GM23338 (cell line): ENCODE measurements at regions not wholly inside any gene's neighbourhood (a gene's known extent, or its start where the extent isn't known, plus 50 kb on each side); places are given as distances from the start of the nearest gene placed in this dataset.

ENCODE experiments used
- ATAC-seq: fragments of 200-7000 bp; cut with Tn5 transposase; 3 replicates; pipeline ENCODE4 v1.9.1; 2020
- DNase-seq: peaks from one replicate; pipeline ENCODE4 v3.0.0-alpha.2; 2015; ENCODE audit warnings: low spot score
- H2AFZ ChIP-seq: fragments of 200-600 bp; sonication (generic); 2 replicates; pipeline ENCODE4 v1.8.0; 2016; ENCODE audit warnings: antibody characterized with exemption, mild to moderate bottlenecking, moderate library complexity
- H3F3A ChIP-seq: fragments of 200-600 bp; sonication (generic); replicated peaks from 2 replicates; pipeline ENCODE4 v1.8.0; 2017; ENCODE audit warnings: antibody characterized with exemption, mixed run types, low read depth
- H3K27ac ChIP-seq: fragments of 200-600 bp; sonication (generic); 2 replicates; pipeline ENCODE4 v1.6.1; 2016; ENCODE audit warnings: low read depth
- H3K27me3 ChIP-seq: fragments of 200-600 bp; sonication (generic); 2 replicates; pipeline ENCODE4 v1.8.0; 2016; ENCODE audit warnings: mild to moderate bottlenecking, mixed run types, moderate library complexity; ENCODE audit not compliant: insufficient read depth
- H3K36me3 ChIP-seq: fragments of 200-600 bp; sonication (generic); 2 replicates; pipeline ENCODE4 v1.8.0; 2016; ENCODE audit warnings: mild to moderate bottlenecking; ENCODE audit not compliant: insufficient read depth
- H3K4me1 ChIP-seq: fragments of 200-600 bp; sonication (generic); 2 replicates; pipeline ENCODE4 v1.8.0; 2016; ENCODE audit warnings: mild to moderate bottlenecking, moderate library complexity; ENCODE audit not compliant: insufficient read depth
- H3K4me2 ChIP-seq: fragments of 200-600 bp; sonication (generic); 2 replicates; pipeline ENCODE4 v1.7.1; 2017; ENCODE audit warnings: mixed run types
- H3K4me3 ChIP-seq: fragments of 200-600 bp; sonication (generic); 2 replicates; pipeline ENCODE4 v1.6.1; 2016; ENCODE audit warnings: mixed run types
- H3K79me2 ChIP-seq: fragments of 200-600 bp; sonication (generic); replicated peaks from 2 replicates; pipeline ENCODE4 v1.8.0; 2017; ENCODE audit warnings: mild to moderate bottlenecking; ENCODE audit not compliant: insufficient read depth
- H3K9me2 ChIP-seq: fragments of 200-600 bp; sonication (generic); 2 replicates; pipeline ENCODE4 v1.8.0; 2017; ENCODE audit not compliant: insufficient read depth
- H4K20me1 ChIP-seq: fragments of 200-600 bp; sonication (generic); replicated peaks from 2 replicates; pipeline ENCODE4 v1.8.0; 2017; ENCODE audit warnings: mild to moderate bottlenecking; ENCODE audit not compliant: insufficient read depth
- H3K27ac Mint-ChIP-seq: 2 replicates; pipeline ENCODE4 v1.8.0; 2020; ENCODE audit warnings: inconsistent platforms, mild to moderate bottlenecking, moderate library complexity, mixed read lengths
- H3K27me3 Mint-ChIP-seq: 3 replicates; pipeline ENCODE4 v1.8.0; 2022; ENCODE audit warnings: low read depth, mild to moderate bottlenecking, moderate library complexity, mixed read lengths, inconsistent platforms; ENCODE audit not compliant: insufficient read depth, poor library complexity
- H3K36me3 Mint-ChIP-seq: 3 replicates; pipeline ENCODE4 v1.8.0; 2021; ENCODE audit warnings: low read depth, mild to moderate bottlenecking, inconsistent platforms, moderate library complexity, mixed read lengths
- H3K4me1 Mint-ChIP-seq: 3 replicates; pipeline ENCODE4 v1.8.0; 2020; ENCODE audit warnings: mild to moderate bottlenecking, inconsistent platforms, mixed read lengths
- H3K4me3 Mint-ChIP-seq: 3 replicates; pipeline ENCODE4 v1.8.0; 2021; ENCODE audit warnings: moderate library complexity, mild to moderate bottlenecking, inconsistent platforms, mixed read lengths
- H3K9me3 Mint-ChIP-seq: 3 replicates; pipeline ENCODE4 v1.8.0; 2020; ENCODE audit warnings: moderate library complexity, mild to moderate bottlenecking, inconsistent platforms, mixed read lengths
- CREB1 ChIP-seq: fragments of 250-450 bp; sonication (Bioruptor Pico); IDR thresholded peaks from 2 replicates; pipeline ENCODE4 v1.5.0; 2020; ENCODE audit warnings: low read depth, mild to moderate bottlenecking, moderate library complexity
- EZH2 ChIP-seq: fragments of 200-600 bp; sonication (generic); IDR thresholded peaks from one replicate; pipeline ENCODE4 v1.8.0; 2017; ENCODE audit warnings: antibody characterized with exemption, mild to moderate bottlenecking, low read depth; ENCODE audit not compliant: unreplicated experiment
- EZH2phosphoT487 ChIP-seq: fragments of 200-600 bp; sonication (generic); IDR thresholded peaks from one replicate; pipeline ENCODE4 v1.8.1; 2018; ENCODE audit warnings: antibody characterized with exemption; ENCODE audit not compliant: unreplicated experiment
- JUNB ChIP-seq: IDR thresholded peaks from one replicate; pipeline ENCODE4 v1.6.1; 2016; ENCODE audit warnings: antibody characterized with exemption; ENCODE audit not compliant: unreplicated experiment
- ZNF331 ChIP-seq: fragments of 250-450 bp; sonication (Bioruptor Pico); IDR thresholded peaks from 2 replicates; pipeline ENCODE4 v1.5.0; 2020; ENCODE audit warnings: low read depth, mild to moderate bottlenecking, moderate library complexity
- TF ChIP-seq, protein P1 (sequence below): IDR thresholded peaks from one replicate; pipeline ENCODE4 v1.6.1; 2018; ENCODE audit warnings: antibody characterized with exemption; ENCODE audit not compliant: unreplicated experiment
- TF ChIP-seq, protein P2 (sequence below): fragments of 250-450 bp; sonication (Bioruptor Pico); IDR thresholded peaks from 2 replicates; pipeline ENCODE4 v1.5.0; 2020; ENCODE audit warnings: mild to moderate bottlenecking, moderate library complexity

DNA sequence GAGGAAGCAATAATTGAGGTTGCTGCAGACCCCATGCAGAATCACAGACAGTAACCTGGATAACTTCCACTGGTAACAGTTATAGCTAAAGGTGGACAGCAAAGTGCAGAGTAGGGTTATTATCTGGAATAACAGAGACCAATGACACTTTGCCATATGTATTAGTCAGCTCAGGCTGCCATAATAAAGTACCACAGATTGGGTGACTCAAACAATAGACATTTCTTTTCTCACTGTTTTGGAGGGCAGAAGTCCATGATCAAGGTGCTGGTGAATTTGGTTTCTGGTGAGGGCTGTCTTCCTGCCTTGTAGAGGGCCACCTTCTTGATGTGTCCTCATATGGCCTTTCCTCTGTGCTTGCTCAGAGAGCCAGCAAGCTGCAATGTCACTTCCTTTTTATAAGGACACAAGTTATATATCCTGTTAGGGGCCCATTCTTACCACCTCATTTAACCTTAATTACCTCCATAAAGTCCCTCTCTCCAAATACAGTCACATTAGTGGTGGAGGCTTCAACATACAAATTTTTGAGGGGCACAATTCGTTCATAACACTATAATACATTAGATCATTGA, 191.0 kb upstream of the LRP1B start:
- H3F3A ChIP-seq, result no peaks in the 10 kb centered on the region
- no peaks in the 10 kb centered on the region for H4K20me1 ChIP-seq
- DNase-seq, result no peak
- H3K4me2 ChIP-seq, result no peak overlapping the region
- TF ChIP-seq, protein P1, sequence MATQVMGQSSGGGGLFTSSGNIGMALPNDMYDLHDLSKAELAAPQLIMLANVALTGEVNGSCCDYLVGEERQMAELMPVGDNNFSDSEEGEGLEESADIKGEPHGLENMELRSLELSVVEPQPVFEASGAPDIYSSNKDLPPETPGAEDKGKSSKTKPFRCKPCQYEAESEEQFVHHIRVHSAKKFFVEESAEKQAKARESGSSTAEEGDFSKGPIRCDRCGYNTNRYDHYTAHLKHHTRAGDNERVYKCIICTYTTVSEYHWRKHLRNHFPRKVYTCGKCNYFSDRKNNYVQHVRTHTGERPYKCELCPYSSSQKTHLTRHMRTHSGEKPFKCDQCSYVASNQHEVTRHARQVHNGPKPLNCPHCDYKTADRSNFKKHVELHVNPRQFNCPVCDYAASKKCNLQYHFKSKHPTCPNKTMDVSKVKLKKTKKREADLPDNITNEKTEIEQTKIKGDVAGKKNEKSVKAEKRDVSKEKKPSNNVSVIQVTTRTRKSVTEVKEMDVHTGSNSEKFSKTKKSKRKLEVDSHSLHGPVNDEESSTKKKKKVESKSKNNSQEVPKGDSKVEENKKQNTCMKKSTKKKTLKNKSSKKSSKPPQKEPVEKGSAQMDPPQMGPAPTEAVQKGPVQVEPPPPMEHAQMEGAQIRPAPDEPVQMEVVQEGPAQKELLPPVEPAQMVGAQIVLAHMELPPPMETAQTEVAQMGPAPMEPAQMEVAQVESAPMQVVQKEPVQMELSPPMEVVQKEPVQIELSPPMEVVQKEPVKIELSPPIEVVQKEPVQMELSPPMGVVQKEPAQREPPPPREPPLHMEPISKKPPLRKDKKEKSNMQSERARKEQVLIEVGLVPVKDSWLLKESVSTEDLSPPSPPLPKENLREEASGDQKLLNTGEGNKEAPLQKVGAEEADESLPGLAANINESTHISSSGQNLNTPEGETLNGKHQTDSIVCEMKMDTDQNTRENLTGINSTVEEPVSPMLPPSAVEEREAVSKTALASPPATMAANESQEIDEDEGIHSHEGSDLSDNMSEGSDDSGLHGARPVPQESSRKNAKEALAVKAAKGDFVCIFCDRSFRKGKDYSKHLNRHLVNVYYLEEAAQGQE, result no peak
- TF ChIP-seq CREB1 (CRISPR knock-in tag) (no peak), JUNB (no peak), EZH2 (no peak), EZH2phosphoT487 (no peak), ZNF331 (CRISPR knock-in tag) (no peak)
- TF ChIP-seq, protein P2, sequence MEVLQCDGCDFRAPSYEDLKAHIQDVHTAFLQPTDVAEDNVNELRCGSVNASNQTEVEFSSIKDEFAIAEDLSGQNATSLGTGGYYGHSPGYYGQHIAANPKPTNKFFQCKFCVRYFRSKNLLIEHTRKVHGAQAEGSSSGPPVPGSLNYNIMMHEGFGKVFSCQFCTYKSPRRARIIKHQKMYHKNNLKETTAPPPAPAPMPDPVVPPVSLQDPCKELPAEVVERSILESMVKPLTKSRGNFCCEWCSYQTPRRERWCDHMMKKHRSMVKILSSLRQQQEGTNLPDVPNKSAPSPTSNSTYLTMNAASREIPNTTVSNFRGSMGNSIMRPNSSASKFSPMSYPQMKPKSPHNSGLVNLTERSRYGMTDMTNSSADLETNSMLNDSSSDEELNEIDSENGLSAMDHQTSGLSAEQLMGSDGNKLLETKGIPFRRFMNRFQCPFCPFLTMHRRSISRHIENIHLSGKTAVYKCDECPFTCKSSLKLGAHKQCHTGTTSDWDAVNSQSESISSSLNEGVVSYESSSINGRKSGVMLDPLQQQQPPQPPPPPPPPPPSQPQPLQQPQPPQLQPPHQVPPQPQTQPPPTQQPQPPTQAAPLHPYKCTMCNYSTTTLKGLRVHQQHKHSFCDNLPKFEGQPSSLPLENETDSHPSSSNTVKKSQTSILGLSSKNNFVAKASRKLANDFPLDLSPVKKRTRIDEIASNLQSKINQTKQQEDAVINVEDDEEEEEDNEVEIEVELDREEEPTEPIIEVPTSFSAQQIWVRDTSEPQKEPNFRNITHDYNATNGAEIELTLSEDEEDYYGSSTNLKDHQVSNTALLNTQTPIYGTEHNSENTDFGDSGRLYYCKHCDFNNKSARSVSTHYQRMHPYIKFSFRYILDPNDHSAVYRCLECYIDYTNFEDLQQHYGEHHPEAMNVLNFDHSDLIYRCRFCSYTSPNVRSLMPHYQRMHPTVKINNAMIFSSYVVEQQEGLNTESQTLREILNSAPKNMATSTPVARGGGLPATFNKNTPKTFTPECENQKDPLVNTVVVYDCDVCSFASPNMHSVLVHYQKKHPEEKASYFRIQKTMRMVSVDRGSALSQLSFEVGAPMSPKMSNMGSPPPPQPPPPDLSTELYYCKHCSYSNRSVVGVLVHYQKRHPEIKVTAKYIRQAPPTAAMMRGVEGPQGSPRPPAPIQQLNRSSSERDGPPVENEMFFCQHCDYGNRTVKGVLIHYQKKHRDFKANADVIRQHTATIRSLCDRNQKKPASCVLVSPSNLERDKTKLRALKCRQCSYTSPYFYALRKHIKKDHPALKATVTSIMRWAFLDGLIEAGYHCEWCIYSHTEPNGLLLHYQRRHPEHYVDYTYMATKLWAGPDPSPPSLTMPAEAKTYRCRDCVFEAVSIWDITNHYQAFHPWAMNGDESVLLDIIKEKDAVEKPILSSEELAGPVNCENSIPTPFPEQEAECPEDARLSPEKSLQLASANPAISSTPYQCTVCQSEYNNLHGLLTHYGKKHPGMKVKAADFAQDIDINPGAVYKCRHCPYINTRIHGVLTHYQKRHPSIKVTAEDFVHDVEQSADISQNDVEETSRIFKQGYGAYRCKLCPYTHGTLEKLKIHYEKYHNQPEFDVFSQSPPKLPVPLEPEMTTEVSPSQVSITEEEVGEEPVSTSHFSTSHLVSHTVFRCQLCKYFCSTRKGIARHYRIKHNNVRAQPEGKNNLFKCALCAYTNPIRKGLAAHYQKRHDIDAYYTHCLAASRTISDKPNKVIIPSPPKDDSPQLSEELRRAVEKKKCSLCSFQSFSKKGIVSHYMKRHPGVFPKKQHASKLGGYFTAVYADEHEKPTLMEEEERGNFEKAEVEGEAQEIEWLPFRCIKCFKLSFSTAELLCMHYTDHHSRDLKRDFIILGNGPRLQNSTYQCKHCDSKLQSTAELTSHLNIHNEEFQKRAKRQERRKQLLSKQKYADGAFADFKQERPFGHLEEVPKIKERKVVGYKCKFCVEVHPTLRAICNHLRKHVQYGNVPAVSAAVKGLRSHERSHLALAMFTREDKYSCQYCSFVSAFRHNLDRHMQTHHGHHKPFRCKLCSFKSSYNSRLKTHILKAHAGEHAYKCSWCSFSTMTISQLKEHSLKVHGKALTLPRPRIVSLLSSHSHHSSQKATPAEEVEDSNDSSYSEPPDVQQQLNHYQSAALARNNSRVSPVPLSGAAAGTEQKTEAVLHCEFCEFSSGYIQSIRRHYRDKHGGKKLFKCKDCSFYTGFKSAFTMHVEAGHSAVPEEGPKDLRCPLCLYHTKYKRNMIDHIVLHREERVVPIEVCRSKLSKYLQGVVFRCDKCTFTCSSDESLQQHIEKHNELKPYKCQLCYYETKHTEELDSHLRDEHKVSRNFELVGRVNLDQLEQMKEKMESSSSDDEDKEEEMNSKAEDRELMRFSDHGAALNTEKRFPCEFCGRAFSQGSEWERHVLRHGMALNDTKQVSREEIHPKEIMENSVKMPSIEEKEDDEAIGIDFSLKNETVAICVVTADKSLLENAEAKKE, result no peak
- Mint-ChIP-seq H3K4me3 (no peak overlapping the region), H3K36me3 (peaks cover 9% of the 10 kb centered on the region), H3K4me1 (peaks cover 5% of the 10 kb centered on the region), H3K9me3 (no peaks in the 10 kb centered on the region), H3K27me3 (no peaks in the 10 kb centered on the region), H3K27ac (no peak overlapping the region)
- peaks cover 5% of the 10 kb centered on the region for H3K9me2 ChIP-seq
- no peak for ATAC-seq
- H3K27ac ChIP-seq, result no peak overlapping the region
- no peaks in the 10 kb centered on the region for H3K27me3 ChIP-seq
- H2AFZ ChIP-seq, result no peak overlapping the region
- H3K4me3 ChIP-seq, result no peak overlapping the region
- no peaks in the 10 kb centered on the region for H3K4me1 ChIP-seq
- H3K79me2 ChIP-seq, result no peaks in the 10 kb centered on the region
- H3K36me3 ChIP-seq, result no peaks in the 10 kb centered on the region
